CD14-positive monocyte (primary cell): ENCODE measurements at regions not wholly inside any gene's neighbourhood (a gene's known extent, or its start where the extent isn't known, plus 50 kb on each side); places are given as distances from the start of the nearest gene placed in this dataset.

Experiments
- DNase-seq, 3 donors: peaks; one replicate each; pipeline ENCODE4 v3.0.0-alpha.2; 2011 to 2022
- H2AFZ ChIP-seq: 2 replicates; pipeline ENCODE4 v1.6.0; 2012; ENCODE audit warnings: mild to moderate bottlenecking, low read depth, low read length, inconsistent platforms; ENCODE audit not compliant: insufficient read depth, poor library complexity, severe bottlenecking
- H3K27ac ChIP-seq, 2 donors: 1 replicate in 1 of 2; 2 replicates in 1 of 2; pipeline ENCODE4 v1.5.1; 2012 to 2013; ENCODE audit warnings: low read length in 2 of 2, control low read depth in 1 of 2, inconsistent platforms in 1 of 2, low read depth in 1 of 2, mild to moderate bottlenecking in 1 of 2
- H3K27me3 ChIP-seq, 2 donors: one replicate each; pipeline versions ENCODE4 v1.6.0 to v1.6.1; 2011 to 2013; ENCODE audit warnings: low read length in 2 of 2; ENCODE audit not compliant: control insufficient read depth in 2 of 2, insufficient read depth in 2 of 2
- H3K36me3 ChIP-seq, 2 donors: replicated peaks in 1 of 2; 1 replicate in 1 of 2; 2 replicates in 1 of 2; pipeline versions ENCODE4 v1.5.1 to v1.6.1; 2012 to 2013; ENCODE audit warnings: low read length in 2 of 2, control low read depth in 1 of 2, inconsistent platforms in 1 of 2, mild to moderate bottlenecking in 1 of 2; ENCODE audit not compliant: insufficient read depth in 2 of 2, control insufficient read depth in 1 of 2
- H3K4me1 ChIP-seq, 2 donors: 1 replicate in 1 of 2; 2 replicates in 1 of 2; pipeline versions ENCODE4 v1.5.1 to v1.6.1; 2012 to 2013; ENCODE audit warnings: low read length in 2 of 2, control low read depth in 1 of 2, inconsistent platforms in 1 of 2, mild to moderate bottlenecking in 1 of 2, moderate library complexity in 1 of 2; ENCODE audit not compliant: insufficient read depth in 2 of 2, control insufficient read depth in 1 of 2
- H3K4me2 ChIP-seq: replicated peaks from 2 replicates; pipeline ENCODE3; 2012; ENCODE audit warnings: low read length, moderate library complexity, mild to moderate bottlenecking; ENCODE audit not compliant: poor library complexity, severe bottlenecking; ENCODE audit errors: extremely low read depth
- H3K4me3 ChIP-seq, 3 experiments: fragments of 200-600 bp in 1 of 3; sonication (generic) in 1 of 3; replicated peaks in 1 of 3; 1 replicate in 2 of 3; 2 replicates in 1 of 3; pipeline ENCODE4 v1.5.1; 2011 to 2013; ENCODE audit warnings: low read length in 3 of 3, mild to moderate bottlenecking in 3 of 3, control low read depth in 2 of 3, low read depth in 2 of 3, inconsistent platforms in 1 of 3, moderate library complexity in 1 of 3
- H3K79me2 ChIP-seq: 2 replicates; pipeline ENCODE4 v1.6.0; 2012; ENCODE audit warnings: mild to moderate bottlenecking, control low read depth, inconsistent platforms, low read length, moderate library complexity; ENCODE audit not compliant: insufficient read depth
- H3K9ac ChIP-seq: 2 replicates; pipeline ENCODE4 v1.6.0; 2017; ENCODE audit warnings: low read length, mild to moderate bottlenecking; ENCODE audit not compliant: insufficient read depth, poor library complexity, severe bottlenecking
- H3K9me3 ChIP-seq, 2 donors: replicated peaks in 1 of 2; 1 replicate in 1 of 2; 2 replicates in 1 of 2; pipeline versions ENCODE4 v1.5.1 to v1.6.1; 2012 to 2013; ENCODE audit warnings: low read length in 2 of 2, control low read depth in 1 of 2; ENCODE audit not compliant: control insufficient read depth in 1 of 2, insufficient read depth in 1 of 2
- H4K20me1 ChIP-seq: 2 replicates; pipeline ENCODE4 v1.6.0; 2012; ENCODE audit warnings: mild to moderate bottlenecking, low read length, control low read depth, moderate library complexity; ENCODE audit not compliant: insufficient read depth
- H3K27ac Mint-ChIP-seq, 7 donors: one replicate each; pipeline ENCODE4 v1.8.0; 2020; ENCODE audit warnings: mild to moderate bottlenecking in 7 of 7, mixed read lengths in 7 of 7, moderate library complexity in 6 of 7, inconsistent platforms in 2 of 7
- H3K27me3 Mint-ChIP-seq, 3 donors: one replicate each; pipeline ENCODE4 v1.8.0; 2021 to 2022; ENCODE audit warnings: low read depth in 3 of 3, mild to moderate bottlenecking in 3 of 3, mixed read lengths in 3 of 3, moderate library complexity in 3 of 3, inconsistent platforms in 1 of 3
- H3K36me3 Mint-ChIP-seq, 2 donors: one replicate each; pipeline ENCODE4 v1.8.0; 2020; ENCODE audit warnings: mixed read lengths in 2 of 2, inconsistent platforms in 1 of 2, mild to moderate bottlenecking in 1 of 2
- H3K4me1 Mint-ChIP-seq: one replicate; pipeline ENCODE4 v1.8.0; 2020; ENCODE audit warnings: mild to moderate bottlenecking, mixed read lengths
- H3K4me3 Mint-ChIP-seq, 2 donors: one replicate each; pipeline ENCODE4 v1.8.0; 2020; ENCODE audit warnings: mild to moderate bottlenecking in 2 of 2, mixed read lengths in 2 of 2, moderate library complexity in 1 of 2
- H3K9me3 Mint-ChIP-seq, 7 donors: one replicate each; pipeline ENCODE4 v1.8.0; 2020 to 2022; ENCODE audit warnings: mixed read lengths in 7 of 7, mild to moderate bottlenecking in 6 of 7, moderate library complexity in 6 of 7, inconsistent platforms in 2 of 7
- WGBS: methylation state at CpG from one replicate; pipeline ENCODE4 v1.1.5; 2013; ENCODE audit warnings: missing lambda C conversion rate; ENCODE audit not compliant: insufficient coverage; 5-methylcytosine and 5-hydroxymethylcytosine counted together
- intact Hi-C, 2 donors: fragments of 100-400 bp; cut with micrococcal nuclease; formaldehyde crosslinking; loops; one replicate each; pipeline versions ENCODE4 v1.15.0 to v1.15.1; 2023
- TF ChIP-seq, protein P1 (sequence below): fragments of 200-600 bp; IDR thresholded peaks from one replicate; pipeline ENCODE4 v1.8.0; 2022; ENCODE audit warnings: antibody characterized with exemption, mild to moderate bottlenecking

DNA sequence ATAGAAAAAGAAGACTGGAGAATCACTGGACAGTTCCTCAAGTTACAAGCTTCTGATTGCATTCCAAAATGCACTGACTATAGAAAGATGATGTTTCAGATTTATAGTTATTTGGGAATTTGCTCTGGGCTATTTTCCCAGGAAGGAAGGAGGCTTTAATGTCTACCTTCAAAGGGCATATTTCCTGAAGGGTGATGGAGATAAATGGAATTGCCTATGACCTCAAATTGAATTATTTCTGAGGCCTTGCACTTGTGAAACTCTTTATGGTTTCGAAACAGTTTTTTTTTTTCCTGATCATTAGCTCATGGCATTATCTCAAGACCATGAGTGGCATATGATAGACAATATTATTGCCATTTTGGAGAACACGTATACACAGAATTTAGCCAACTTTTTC is 333.9 kb downstream of the METTL15 start:
- DNase-seq, result no peak
- H3K27ac ChIP-seq, result no peak overlapping the region
- no peak overlapping the region for H2AFZ ChIP-seq
- H3K4me2 ChIP-seq, result no peak overlapping the region
- no peaks in the 10 kb centered on the region for H3K79me2 ChIP-seq
- H3K9ac ChIP-seq, result no peak overlapping the region
- Mint-ChIP-seq H3K4me1 (no peaks in the 10 kb centered on the region), H3K4me3 (no peak overlapping the region), H3K27ac (no peak overlapping the region), H3K36me3 (no peaks in the 10 kb centered on the region), H3K9me3 (peaks cover 0 to 13% (median 6%) of the 10 kb centered on the region in 7 donors), H3K27me3 (no peaks in the 10 kb centered on the region)
- no peaks in the 10 kb centered on the region for H3K36me3 ChIP-seq
- H3K4me1 ChIP-seq, result no peaks in the 10 kb centered on the region
- no peak overlapping the region for H3K4me3 ChIP-seq
- no peaks in the 10 kb centered on the region for H4K20me1 ChIP-seq
- no CpG with 5 or more reads among the region's 2 CpGs for WGBS
- TF ChIP-seq, protein P1, sequence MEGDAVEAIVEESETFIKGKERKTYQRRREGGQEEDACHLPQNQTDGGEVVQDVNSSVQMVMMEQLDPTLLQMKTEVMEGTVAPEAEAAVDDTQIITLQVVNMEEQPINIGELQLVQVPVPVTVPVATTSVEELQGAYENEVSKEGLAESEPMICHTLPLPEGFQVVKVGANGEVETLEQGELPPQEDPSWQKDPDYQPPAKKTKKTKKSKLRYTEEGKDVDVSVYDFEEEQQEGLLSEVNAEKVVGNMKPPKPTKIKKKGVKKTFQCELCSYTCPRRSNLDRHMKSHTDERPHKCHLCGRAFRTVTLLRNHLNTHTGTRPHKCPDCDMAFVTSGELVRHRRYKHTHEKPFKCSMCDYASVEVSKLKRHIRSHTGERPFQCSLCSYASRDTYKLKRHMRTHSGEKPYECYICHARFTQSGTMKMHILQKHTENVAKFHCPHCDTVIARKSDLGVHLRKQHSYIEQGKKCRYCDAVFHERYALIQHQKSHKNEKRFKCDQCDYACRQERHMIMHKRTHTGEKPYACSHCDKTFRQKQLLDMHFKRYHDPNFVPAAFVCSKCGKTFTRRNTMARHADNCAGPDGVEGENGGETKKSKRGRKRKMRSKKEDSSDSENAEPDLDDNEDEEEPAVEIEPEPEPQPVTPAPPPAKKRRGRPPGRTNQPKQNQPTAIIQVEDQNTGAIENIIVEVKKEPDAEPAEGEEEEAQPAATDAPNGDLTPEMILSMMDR, result no peak
- intact Hi-C loops, result no loop called here
- H3K9me3 ChIP-seq, result peaks cover 4 to 5% of the 10 kb centered on the region in 2 donors
- H3K27me3 ChIP-seq, result no peaks in the 10 kb centered on the region

DNA sequence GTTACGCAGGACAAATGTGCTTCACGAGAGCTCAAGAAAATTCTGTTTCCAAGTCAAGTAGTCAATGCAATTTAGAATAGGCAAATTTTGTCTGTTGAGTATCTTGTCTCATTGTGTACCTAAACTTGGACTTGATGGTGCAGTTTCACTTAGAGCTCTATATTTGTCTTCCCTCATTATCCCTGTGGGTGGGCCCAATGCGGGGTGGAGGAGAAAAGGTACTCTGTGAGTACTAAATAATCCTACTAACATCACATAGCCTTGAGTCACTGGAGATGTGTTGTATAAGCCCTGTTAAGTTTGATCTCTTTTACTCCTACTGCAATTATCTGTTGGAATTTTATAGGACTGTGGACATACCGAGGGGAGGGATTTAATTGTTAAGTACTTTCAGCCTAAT is 331.2 kb downstream of the METTL15 start:
- Mint-ChIP-seq H3K9me3 (peaks cover 0 to 15% (median 6%) of the 10 kb centered on the region in 7 donors), H3K36me3 (no peaks in the 10 kb centered on the region), H3K4me1 (no peaks in the 10 kb centered on the region), H3K27me3 (no peaks in the 10 kb centered on the region), H3K27ac (no peak overlapping the region), H3K4me3 (no peak overlapping the region)
- Histone ChIP-seq H3K27ac (no peak overlapping the region), H3K4me2 (no peak overlapping the region), H3K4me1 (no peaks in the 10 kb centered on the region), H4K20me1 (no peaks in the 10 kb centered on the region), H3K9ac (no peak overlapping the region), H3K79me2 (no peaks in the 10 kb centered on the region), H3K27me3 (no peaks in the 10 kb centered on the region), H3K36me3 (no peaks in the 10 kb centered on the region), H3K4me3 (no peak overlapping the region), H2AFZ (no peak overlapping the region), H3K9me3 (peaks cover 0 to 6% of the 10 kb centered on the region in 2 donors)
- intact Hi-C loops, result no loop called here
- no peak for DNase-seq
- WGBS, result 87% methylated on average over 3 of the region's 4 CpGs
- TF ChIP-seq, protein P1, result no peak
